A549 (cell line): ENCODE measurements at regions not wholly inside any gene's neighbourhood (a gene's known extent, or its start where the extent isn't known, plus 50 kb on each side); places are given as distances from the start of the nearest gene placed in this dataset.

ENCODE experiments used
- CEBPB ChIP-seq, 2 experiments: fragments of >200 bp in 1 of 2; sonication (Bioruptor Twin) in 1 of 2; formaldehyde crosslinking in 1 of 2; IDR thresholded peaks; 2 replicates each; pipeline ENCODE4 v1.6.1; 2012 to 2016
- CTCF ChIP-seq: fragments of >200 bp; sonication (Bioruptor Twin); formaldehyde crosslinking; IDR thresholded peaks from 3 replicates; pipeline ENCODE4 v1.5.1; 2016
- MYC ChIP-seq: IDR thresholded peaks from 2 replicates; pipeline ENCODE4 v1.6.1; 2012; ENCODE audit warnings: mild to moderate bottlenecking, inconsistent platforms, low read length, improper control_type of control experiment, borderline replicate concordance
- SREBF2 ChIP-seq: fragments of 450-650 bp; IDR thresholded peaks from 2 replicates; pipeline ENCODE4 v1.6.1; 2014; ENCODE audit warnings: mild to moderate bottlenecking, moderate library complexity
- TF ChIP-seq, protein P1 (sequence below): IDR thresholded peaks from 2 replicates; pipeline ENCODE4 v1.6.1; 2012

DNA sequence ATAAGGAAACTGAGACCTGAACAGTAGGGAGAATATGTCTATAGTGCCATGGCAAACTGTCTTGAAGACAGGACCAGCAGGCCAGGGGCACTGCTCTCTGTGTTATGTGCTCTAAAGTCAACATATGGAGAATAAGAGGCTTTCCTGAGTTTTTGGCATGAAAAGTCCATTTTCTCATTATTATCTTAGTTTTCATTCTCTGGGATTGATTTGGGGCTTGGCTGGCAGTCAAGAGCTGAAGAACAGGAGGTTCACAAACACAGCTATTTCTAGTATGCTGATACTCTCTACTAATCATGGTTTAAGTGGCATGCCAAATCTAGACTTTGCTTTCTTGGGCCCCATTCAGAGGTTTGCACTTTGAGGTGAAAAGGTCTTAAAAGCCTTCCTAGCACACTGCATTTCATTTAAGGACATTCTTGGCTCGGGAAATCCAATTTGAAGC, 404.4 kb downstream of the ZNF608 start:
- TF ChIP-seq SREBF2 (no peak), CEBPB (IDR thresholded peaks at IDR 0.05) (no peak), CTCF (no peak), MYC (no peak)
- TF ChIP-seq, protein P1, sequence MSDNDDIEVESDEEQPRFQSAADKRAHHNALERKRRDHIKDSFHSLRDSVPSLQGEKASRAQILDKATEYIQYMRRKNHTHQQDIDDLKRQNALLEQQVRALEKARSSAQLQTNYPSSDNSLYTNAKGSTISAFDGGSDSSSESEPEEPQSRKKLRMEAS, result no peak
